ENCODE measurements at regions not wholly inside any gene's neighbourhood (a gene's known extent, or its start where the extent isn't known, plus 50 kb on each side); places are given as distances from the start of the nearest gene placed in this dataset.

DNA sequence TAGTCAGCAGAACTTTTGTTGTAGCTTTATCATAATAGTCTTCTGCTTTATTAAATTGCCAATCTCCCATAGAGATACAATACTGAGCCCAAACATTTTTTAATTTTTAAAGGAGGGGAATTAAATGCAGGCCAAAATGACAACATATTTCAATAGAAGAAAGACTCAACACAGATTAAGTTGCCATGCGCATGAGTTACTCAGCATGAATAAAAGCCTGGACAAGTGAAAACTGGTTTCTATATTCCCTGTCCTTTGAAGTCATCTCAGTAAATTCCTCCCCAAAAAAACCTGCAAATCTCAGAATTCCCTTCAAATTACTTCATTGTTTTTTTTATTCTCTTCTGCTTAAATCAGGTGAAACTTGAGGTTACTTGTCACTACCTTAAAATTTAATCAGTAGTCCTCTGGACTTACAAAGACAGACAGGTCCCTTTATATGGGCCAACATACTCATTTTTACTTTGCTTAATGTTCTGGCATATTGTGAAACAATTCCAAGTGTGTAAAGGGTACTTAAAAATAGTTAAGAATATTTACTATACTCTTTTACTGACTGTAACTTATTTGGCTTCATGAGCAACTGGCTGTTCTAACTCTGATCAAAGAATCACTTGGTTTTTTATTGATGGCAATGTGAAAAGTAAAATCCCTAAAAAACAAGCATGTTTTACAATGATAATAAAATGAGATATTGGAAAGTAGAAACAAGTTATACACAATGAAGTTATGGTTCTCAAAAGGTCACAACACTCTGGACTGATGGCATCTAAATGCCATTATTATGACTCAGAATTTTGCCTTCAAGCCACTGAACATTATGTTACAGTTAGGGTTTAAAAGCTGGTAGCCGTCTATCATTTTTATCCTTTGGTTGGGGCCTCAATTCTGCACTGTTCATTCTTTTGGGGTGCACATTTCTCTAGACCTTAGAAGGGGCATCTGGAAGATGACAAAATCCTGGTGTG, 49.9 kb upstream of the COL21A1 start (continued):
- TF ChIP-seq, protein P1, sequence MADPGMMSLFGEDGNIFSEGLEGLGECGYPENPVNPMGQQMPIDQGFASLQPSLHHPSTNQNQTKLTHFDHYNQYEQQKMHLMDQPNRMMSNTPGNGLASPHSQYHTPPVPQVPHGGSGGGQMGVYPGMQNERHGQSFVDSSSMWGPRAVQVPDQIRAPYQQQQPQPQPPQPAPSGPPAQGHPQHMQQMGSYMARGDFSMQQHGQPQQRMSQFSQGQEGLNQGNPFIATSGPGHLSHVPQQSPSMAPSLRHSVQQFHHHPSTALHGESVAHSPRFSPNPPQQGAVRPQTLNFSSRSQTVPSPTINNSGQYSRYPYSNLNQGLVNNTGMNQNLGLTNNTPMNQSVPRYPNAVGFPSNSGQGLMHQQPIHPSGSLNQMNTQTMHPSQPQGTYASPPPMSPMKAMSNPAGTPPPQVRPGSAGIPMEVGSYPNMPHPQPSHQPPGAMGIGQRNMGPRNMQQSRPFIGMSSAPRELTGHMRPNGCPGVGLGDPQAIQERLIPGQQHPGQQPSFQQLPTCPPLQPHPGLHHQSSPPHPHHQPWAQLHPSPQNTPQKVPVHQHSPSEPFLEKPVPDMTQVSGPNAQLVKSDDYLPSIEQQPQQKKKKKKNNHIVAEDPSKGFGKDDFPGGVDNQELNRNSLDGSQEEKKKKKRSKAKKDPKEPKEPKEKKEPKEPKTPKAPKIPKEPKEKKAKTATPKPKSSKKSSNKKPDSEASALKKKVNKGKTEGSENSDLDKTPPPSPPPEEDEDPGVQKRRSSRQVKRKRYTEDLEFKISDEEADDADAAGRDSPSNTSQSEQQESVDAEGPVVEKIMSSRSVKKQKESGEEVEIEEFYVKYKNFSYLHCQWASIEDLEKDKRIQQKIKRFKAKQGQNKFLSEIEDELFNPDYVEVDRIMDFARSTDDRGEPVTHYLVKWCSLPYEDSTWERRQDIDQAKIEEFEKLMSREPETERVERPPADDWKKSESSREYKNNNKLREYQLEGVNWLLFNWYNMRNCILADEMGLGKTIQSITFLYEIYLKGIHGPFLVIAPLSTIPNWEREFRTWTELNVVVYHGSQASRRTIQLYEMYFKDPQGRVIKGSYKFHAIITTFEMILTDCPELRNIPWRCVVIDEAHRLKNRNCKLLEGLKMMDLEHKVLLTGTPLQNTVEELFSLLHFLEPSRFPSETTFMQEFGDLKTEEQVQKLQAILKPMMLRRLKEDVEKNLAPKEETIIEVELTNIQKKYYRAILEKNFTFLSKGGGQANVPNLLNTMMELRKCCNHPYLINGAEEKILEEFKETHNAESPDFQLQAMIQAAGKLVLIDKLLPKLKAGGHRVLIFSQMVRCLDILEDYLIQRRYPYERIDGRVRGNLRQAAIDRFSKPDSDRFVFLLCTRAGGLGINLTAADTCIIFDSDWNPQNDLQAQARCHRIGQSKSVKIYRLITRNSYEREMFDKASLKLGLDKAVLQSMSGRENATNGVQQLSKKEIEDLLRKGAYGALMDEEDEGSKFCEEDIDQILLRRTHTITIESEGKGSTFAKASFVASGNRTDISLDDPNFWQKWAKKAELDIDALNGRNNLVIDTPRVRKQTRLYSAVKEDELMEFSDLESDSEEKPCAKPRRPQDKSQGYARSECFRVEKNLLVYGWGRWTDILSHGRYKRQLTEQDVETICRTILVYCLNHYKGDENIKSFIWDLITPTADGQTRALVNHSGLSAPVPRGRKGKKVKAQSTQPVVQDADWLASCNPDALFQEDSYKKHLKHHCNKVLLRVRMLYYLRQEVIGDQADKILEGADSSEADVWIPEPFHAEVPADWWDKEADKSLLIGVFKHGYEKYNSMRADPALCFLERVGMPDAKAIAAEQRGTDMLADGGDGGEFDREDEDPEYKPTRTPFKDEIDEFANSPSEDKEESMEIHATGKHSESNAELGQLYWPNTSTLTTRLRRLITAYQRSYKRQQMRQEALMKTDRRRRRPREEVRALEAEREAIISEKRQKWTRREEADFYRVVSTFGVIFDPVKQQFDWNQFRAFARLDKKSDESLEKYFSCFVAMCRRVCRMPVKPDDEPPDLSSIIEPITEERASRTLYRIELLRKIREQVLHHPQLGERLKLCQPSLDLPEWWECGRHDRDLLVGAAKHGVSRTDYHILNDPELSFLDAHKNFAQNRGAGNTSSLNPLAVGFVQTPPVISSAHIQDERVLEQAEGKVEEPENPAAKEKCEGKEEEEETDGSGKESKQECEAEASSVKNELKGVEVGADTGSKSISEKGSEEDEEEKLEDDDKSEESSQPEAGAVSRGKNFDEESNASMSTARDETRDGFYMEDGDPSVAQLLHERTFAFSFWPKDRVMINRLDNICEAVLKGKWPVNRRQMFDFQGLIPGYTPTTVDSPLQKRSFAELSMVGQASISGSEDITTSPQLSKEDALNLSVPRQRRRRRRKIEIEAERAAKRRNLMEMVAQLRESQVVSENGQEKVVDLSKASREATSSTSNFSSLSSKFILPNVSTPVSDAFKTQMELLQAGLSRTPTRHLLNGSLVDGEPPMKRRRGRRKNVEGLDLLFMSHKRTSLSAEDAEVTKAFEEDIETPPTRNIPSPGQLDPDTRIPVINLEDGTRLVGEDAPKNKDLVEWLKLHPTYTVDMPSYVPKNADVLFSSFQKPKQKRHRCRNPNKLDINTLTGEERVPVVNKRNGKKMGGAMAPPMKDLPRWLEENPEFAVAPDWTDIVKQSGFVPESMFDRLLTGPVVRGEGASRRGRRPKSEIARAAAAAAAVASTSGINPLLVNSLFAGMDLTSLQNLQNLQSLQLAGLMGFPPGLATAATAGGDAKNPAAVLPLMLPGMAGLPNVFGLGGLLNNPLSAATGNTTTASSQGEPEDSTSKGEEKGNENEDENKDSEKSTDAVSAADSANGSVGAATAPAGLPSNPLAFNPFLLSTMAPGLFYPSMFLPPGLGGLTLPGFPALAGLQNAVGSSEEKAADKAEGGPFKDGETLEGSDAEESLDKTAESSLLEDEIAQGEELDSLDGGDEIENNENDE (IDR thresholded peaks at IDR 0.05; ENCODE audit: insufficient replicate concordance, low read length), result no peak
- TF ChIP-seq KDM1A (IDR thresholded peaks at IDR 0.05; ENCODE audit: borderline replicate concordance, low read length) (no peak), JUND (IDR thresholded peaks at IDR 0.05; ENCODE audit: low read length) (no peak), PHF8 (conservative IDR thresholded peaks at IDR 0.05; ENCODE audit: low read depth, low read length) (no peak), CHD1 (IDR thresholded peaks at IDR 0.05; ENCODE audit: low read depth, low read length) (no peak), MAFK (IDR thresholded peaks at IDR 0.05; ENCODE audit: low read depth, low read length) (no peak), POLR2A (IDR thresholded peaks at IDR 0.05; ENCODE audit: control extremely low read depth in 1 of 2, low read depth in 2 of 2, low read length in 2 of 2) (no peak), SP4 (IDR thresholded peaks at IDR 0.05; ENCODE audit: low read length) (no peak), EGR1 (IDR thresholded peaks at IDR 0.05; ENCODE audit: borderline replicate concordance, low read depth, low read length) (no peak)
